Ecto neural progenitor cell (in vitro differentiated cells): ENCODE measurements at regions not wholly inside any gene's neighbourhood (a gene's known extent, or its start where the extent isn't known, plus 50 kb on each side); places are given as distances from the start of the nearest gene placed in this dataset.

Experiments
- DNase-seq: peaks from one replicate; pipeline ENCODE4 v3.0.0-alpha.2; 2018; ENCODE audit warnings: low spot score

GRCh38 chr12:76219806-76220205, 128.4 kb downstream of the BBS10 start:
- no peak for DNase-seq

- no peak for DNase-seq
Observed at GRCh38 chr12:76216585-76217472, 131.4 kb downstream of the BBS10 start.

GRCh38 chr12:76208129-76208528, 123.6 kb upstream of the NAP1L1 start:
- DNase-seq, result no peak

GRCh38 chr12:76206677-76207072, 122.2 kb upstream of the NAP1L1 start:
- DNase-seq, result no peak

- DNase-seq, result no peak
Observed at GRCh38 chr12:76206039-76206676, 121.7 kb upstream of the NAP1L1 start.

GRCh38 chr12:76202621-76203020, 118.1 kb upstream of the NAP1L1 start:
- DNase-seq, result no peak

GRCh38 chr12:76201758-76202157, 117.3 kb upstream of the NAP1L1 start:
- no peak for DNase-seq

GRCh38 chr12:76201316-76201715, 116.8 kb upstream of the NAP1L1 start:
- DNase-seq, result no peak

GRCh38 chr12:76199808-76200207, 115.3 kb upstream of the NAP1L1 start:
- no peak for DNase-seq

- no peak for DNase-seq
Observed at GRCh38 chr12:76198839-76199238, 114.4 kb upstream of the NAP1L1 start.

- DNase-seq, result no peak
Observed at GRCh38 chr12:76197283-76197682, 112.8 kb upstream of the NAP1L1 start.

- no peak for DNase-seq
Observed at GRCh38 chr12:76195920-76196319, 111.4 kb upstream of the NAP1L1 start.

GRCh38 chr12:76194724-76195123, 110.2 kb upstream of the NAP1L1 start:
- DNase-seq, result no peak

- no peak for DNase-seq
Observed at GRCh38 chr12:76193961-76194360, 109.5 kb upstream of the NAP1L1 start.

- no peak for DNase-seq
Observed at GRCh38 chr12:76192416-76192815, 107.9 kb upstream of the NAP1L1 start.

GRCh38 chr12:76190299-76190698, 105.8 kb upstream of the NAP1L1 start:
- no peak for DNase-seq

- no peak for DNase-seq
Observed at GRCh38 chr12:76189851-76190250, 105.4 kb upstream of the NAP1L1 start.

GRCh38 chr12:76187177-76187576, 102.7 kb upstream of the NAP1L1 start:
- no peak for DNase-seq

- DNase-seq, result no peak
Observed at GRCh38 chr12:76186131-76186906, 101.8 kb upstream of the NAP1L1 start.

GRCh38 chr12:76183459-76184186, 99.1 kb upstream of the NAP1L1 start:
- DNase-seq, result no peak

GRCh38 chr12:76180401-76181277, 96.2 kb upstream of the NAP1L1 start:
- DNase-seq, result no peak
